H9 (cell line): ENCODE measurements at regions not wholly inside any gene's neighbourhood (a gene's known extent, or its start where the extent isn't known, plus 50 kb on each side); places are given as distances from the start of the nearest gene placed in this dataset.

Experiments used
- DNase-seq: peaks from one replicate; pipeline ENCODE4 v3.0.0-alpha.2; 2017
- H2AFZ ChIP-seq: one replicate; pipeline ENCODE4 v1.6.1; 2013; ENCODE audit warnings: mild to moderate bottlenecking, low read length, control low read depth, moderate library complexity
- H2AK5ac ChIP-seq: 2 replicates; pipeline ENCODE4 v1.6.1; 2013; ENCODE audit warnings: low read length, control low read depth, mixed read lengths; ENCODE audit not compliant: insufficient read length
- H2BK120ac ChIP-seq: one replicate; pipeline ENCODE4 v1.6.1; 2013; ENCODE audit warnings: low read depth, mild to moderate bottlenecking, low read length, control low read depth, inconsistent platforms; ENCODE audit not compliant: poor library complexity, severe bottlenecking
- H2BK12ac ChIP-seq: 2 replicates; pipeline ENCODE4 v1.6.1; 2013; ENCODE audit warnings: low read length, control low read depth, mixed read lengths, low read depth; ENCODE audit not compliant: insufficient read length
- H2BK15ac ChIP-seq: 2 replicates; pipeline ENCODE4 v1.6.1; 2013; ENCODE audit warnings: low read depth, low read length, control low read depth
- H2BK20ac ChIP-seq: one replicate; pipeline ENCODE4 v1.6.1; 2013; ENCODE audit warnings: low read depth, mild to moderate bottlenecking, low read length, control low read depth, inconsistent platforms; ENCODE audit not compliant: poor library complexity, severe bottlenecking
- H2BK5ac ChIP-seq: 2 replicates; pipeline ENCODE4 v1.6.1; 2013; ENCODE audit warnings: low read length, control low read depth, mixed read lengths; ENCODE audit not compliant: insufficient read length
- H3K14ac ChIP-seq: 2 replicates; pipeline ENCODE4 v1.6.1; 2013; ENCODE audit warnings: low read length, control low read depth; ENCODE audit not compliant: insufficient read depth
- H3K18ac ChIP-seq: 2 replicates; pipeline ENCODE4 v1.6.1; 2013; ENCODE audit warnings: low read depth, mild to moderate bottlenecking, mixed read lengths, low read length, control low read depth; ENCODE audit not compliant: insufficient read length
- H3K23ac ChIP-seq: 2 replicates; pipeline ENCODE4 v1.6.1; 2013; ENCODE audit warnings: low read length, control low read depth, mixed read lengths, low read depth; ENCODE audit not compliant: insufficient read length
- H3K23me2 ChIP-seq: 2 replicates; pipeline ENCODE4 v1.6.1; 2013; ENCODE audit warnings: low read depth, mild to moderate bottlenecking, mixed read lengths, low read length, control low read depth; ENCODE audit not compliant: insufficient read length, poor library complexity, severe bottlenecking
- H3K27ac ChIP-seq: 2 replicates; pipeline ENCODE4 v1.5.1; 2013; ENCODE audit warnings: low read length, control low read depth, mixed read lengths, low read depth; ENCODE audit not compliant: insufficient read length
- H3K27me3 ChIP-seq: 2 replicates; pipeline ENCODE4 v1.6.1; 2013; ENCODE audit warnings: low read length, control low read depth, inconsistent platforms; ENCODE audit not compliant: insufficient read depth
- H3K4ac ChIP-seq: 2 replicates; pipeline ENCODE4 v1.6.1; 2013; ENCODE audit warnings: low read depth, mild to moderate bottlenecking, control low read depth, inconsistent platforms, low read length, moderate library complexity
- H3K4me1 ChIP-seq: 2 replicates; pipeline ENCODE4 v1.6.1; 2013; ENCODE audit warnings: low read length, control low read depth, inconsistent platforms; ENCODE audit not compliant: insufficient read depth
- H3K4me2 ChIP-seq: 2 replicates; pipeline ENCODE4 v1.6.1; 2013; ENCODE audit warnings: low read length, control low read depth, mixed read lengths; ENCODE audit not compliant: insufficient read length, insufficient read depth
- H3K56ac ChIP-seq: 2 replicates; pipeline ENCODE4 v1.6.1; 2013; ENCODE audit warnings: low read depth, mild to moderate bottlenecking, mixed read lengths, low read length, control low read depth; ENCODE audit not compliant: insufficient read length
- H3K79me1 ChIP-seq: 2 replicates; pipeline ENCODE4 v1.6.1; 2013; ENCODE audit warnings: low read depth, mild to moderate bottlenecking, moderate library complexity, low read length, control low read depth, inconsistent platforms; ENCODE audit not compliant: insufficient read depth, poor library complexity, severe bottlenecking
- H3K79me2 ChIP-seq: 2 replicates; pipeline ENCODE4 v1.6.1; 2013; ENCODE audit warnings: low read length, control low read depth, inconsistent platforms; ENCODE audit not compliant: insufficient read depth
- H3K9ac ChIP-seq: 2 replicates; pipeline ENCODE4 v1.6.1; 2013; ENCODE audit warnings: low read length, control low read depth, mixed read lengths; ENCODE audit not compliant: insufficient read length; ENCODE audit errors: extremely low read depth
- H3K9me3 ChIP-seq: one replicate; pipeline ENCODE4 v1.6.1; 2013; ENCODE audit warnings: low read depth, low read length, inconsistent platforms; ENCODE audit not compliant: control insufficient read depth
- H3T11ph ChIP-seq: one replicate; pipeline ENCODE4 v1.6.1; 2013; ENCODE audit warnings: mild to moderate bottlenecking, low read length, control low read depth, inconsistent platforms
- H4K20me1 ChIP-seq: one replicate; pipeline ENCODE4 v1.6.1; 2013; ENCODE audit not compliant: control insufficient read depth, insufficient read length, insufficient read depth
- H4K5ac ChIP-seq: 2 replicates; pipeline ENCODE4 v1.6.1; 2013; ENCODE audit warnings: low read depth, mild to moderate bottlenecking, mixed read lengths, low read length, control low read depth; ENCODE audit not compliant: insufficient read length
- H4K8ac ChIP-seq: replicated peaks from 2 replicates; pipeline ENCODE4 v1.6.1; 2013; ENCODE audit warnings: low read length, control low read depth, mixed read lengths, low read depth; ENCODE audit not compliant: insufficient read length
- H4K91ac ChIP-seq: 2 replicates; pipeline ENCODE4 v1.6.1; 2013; ENCODE audit warnings: low read depth, mild to moderate bottlenecking, moderate library complexity, mixed read lengths, low read length, control low read depth; ENCODE audit not compliant: insufficient read length
- H3K27ac Mint-ChIP-seq, 3 experiments: 2 replicates in 2 of 3; 3 replicates in 1 of 3; pipeline ENCODE4 v1.8.0; 2020 to 2021; ENCODE audit warnings: mixed read lengths in 3 of 3, mild to moderate bottlenecking in 1 of 3, moderate library complexity in 1 of 3
- H3K27me3 Mint-ChIP-seq: 2 replicates; pipeline ENCODE4 v1.8.0; 2021; ENCODE audit warnings: low read depth, mild to moderate bottlenecking, moderate library complexity, mixed read lengths
- H3K36me3 Mint-ChIP-seq, 3 experiments: 2 replicates in 2 of 3; 3 replicates in 1 of 3; pipeline ENCODE4 v1.8.0; 2020 to 2021; ENCODE audit warnings: low read depth in 3 of 3, mixed read lengths in 3 of 3; ENCODE audit not compliant: insufficient read depth in 1 of 3
- H3K4me1 Mint-ChIP-seq, 2 experiments: 2 replicates each; pipeline ENCODE4 v1.8.0; 2020; ENCODE audit warnings: mixed read lengths in 2 of 2
- H3K4me3 Mint-ChIP-seq, 2 experiments: 2 replicates in 1 of 2; 3 replicates in 1 of 2; pipeline ENCODE4 v1.8.0; 2020 to 2021; ENCODE audit warnings: mild to moderate bottlenecking in 2 of 2, mixed read lengths in 2 of 2, moderate library complexity in 1 of 2
- H3K9me3 Mint-ChIP-seq, 2 experiments: 2 replicates in 1 of 2; 3 replicates in 1 of 2; pipeline ENCODE4 v1.8.0; 2020; ENCODE audit warnings: mild to moderate bottlenecking in 2 of 2, mixed read lengths in 2 of 2, moderate library complexity in 1 of 2
- whole genome bisulfite sequencing: extraction: QIAGEN DNeasy Blood & Tissue Kit; methylation state at CpG from one replicate; pipeline ENCODE4 v1.1.7; 2013; ENCODE audit warnings: missing lambda C conversion rate, low lambda C conversion rate, mixed read lengths; ENCODE audit not compliant: insufficient read length; ENCODE audit errors: extremely low coverage; 5-methylcytosine and 5-hydroxymethylcytosine counted together
- TF ChIP-seq, protein P1 (sequence below): fragments of 200-600 bp; sonication (generic); conservative IDR thresholded peaks from 3 replicates; pipeline ENCODE4 v1.8.0; 2021; ENCODE audit warnings: antibody characterized with exemption, mild to moderate bottlenecking

DNA sequence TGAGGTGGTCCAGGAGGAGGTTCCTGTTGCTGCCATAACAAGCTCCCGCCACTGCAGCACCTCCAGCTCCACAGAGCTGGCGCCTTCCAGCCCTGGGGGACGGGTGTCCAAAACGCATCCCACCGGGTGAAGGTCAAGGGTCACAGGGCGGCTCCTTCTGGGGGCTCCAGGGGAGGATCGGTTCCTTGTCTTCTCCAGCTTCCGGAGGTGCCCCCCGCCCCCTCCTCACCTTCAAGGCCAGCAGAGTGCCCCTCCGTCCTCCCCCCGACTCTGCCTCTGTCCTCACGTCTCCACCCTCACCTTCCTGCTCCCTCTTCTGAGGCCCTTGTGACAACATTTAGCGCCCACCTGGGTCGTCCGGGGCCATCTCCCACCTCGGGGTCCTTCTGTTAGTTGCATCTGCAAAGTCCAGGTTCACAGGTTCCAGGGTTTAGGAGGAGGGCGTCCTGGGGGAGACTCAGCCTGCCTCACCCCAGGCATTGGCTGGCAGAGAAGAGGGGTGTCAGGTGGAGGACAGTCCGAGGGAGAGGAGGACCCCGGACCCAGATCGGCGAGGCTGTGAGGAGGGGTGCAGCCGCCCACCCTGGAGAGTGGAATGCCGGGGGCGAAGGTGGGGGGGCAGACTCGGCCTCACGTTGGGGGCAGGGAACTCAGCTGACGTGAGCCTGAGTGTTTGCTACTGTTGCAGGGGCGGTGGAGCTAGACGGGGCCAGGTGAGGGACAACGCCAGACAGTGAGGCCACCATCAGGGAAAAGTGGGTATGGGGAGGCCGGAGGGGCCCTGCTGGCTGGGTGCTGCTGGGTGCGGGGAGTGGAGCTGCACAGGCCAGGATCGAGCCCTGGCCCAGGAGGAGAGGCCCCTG lies 205.5 kb upstream of the C14orf180 start:
- Histone ChIP-seq H3K79me2 (no peaks in the 10 kb centered on the region), H3K79me1 (no peaks in the 10 kb centered on the region), H3K18ac (no peak overlapping the region), H2BK20ac (no peak overlapping the region), H3K9me3 (no peaks in the 10 kb centered on the region), H3K4ac (no peak overlapping the region), H2BK12ac (no peak overlapping the region), H3K23me2 (no peaks in the 10 kb centered on the region), H2BK5ac (no peak overlapping the region), H3K23ac (no peak overlapping the region), H3K56ac (no peak overlapping the region), H2AK5ac (no peak overlapping the region), H4K5ac (no peak overlapping the region), H3K9ac (no peak overlapping the region), H3T11ph (no peak overlapping the region), H3K14ac (peak overlapping the region; percentile 50; the same call in 1 of the 2 replicates), H2BK15ac (no peak overlapping the region), H3K27ac (no peak overlapping the region), H3K27me3 (no peaks in the 10 kb centered on the region), H3K4me2 (no peak overlapping the region), H4K91ac (no peak overlapping the region), H3K4me1 (no peaks in the 10 kb centered on the region), H4K20me1 (no peaks in the 10 kb centered on the region), H2AFZ (no peak overlapping the region), H2BK120ac (no peak overlapping the region), H4K8ac (no peak overlapping the region)
- peaks cover 13% of the 10 kb centered on the region for H3K27me3 Mint-ChIP-seq
- peaks cover 6 to 14% of the 10 kb centered on the region in 2 experiments; a peak in 3 of 4 replicates for H3K4me1 Mint-ChIP-seq
- no peak overlapping the region for H3K4me3 Mint-ChIP-seq
- peak overlapping the region in 1 of 3 experiments; percentile 61; a peak in 2 of 7 replicates for H3K27ac Mint-ChIP-seq
- TF ChIP-seq, protein P1, sequence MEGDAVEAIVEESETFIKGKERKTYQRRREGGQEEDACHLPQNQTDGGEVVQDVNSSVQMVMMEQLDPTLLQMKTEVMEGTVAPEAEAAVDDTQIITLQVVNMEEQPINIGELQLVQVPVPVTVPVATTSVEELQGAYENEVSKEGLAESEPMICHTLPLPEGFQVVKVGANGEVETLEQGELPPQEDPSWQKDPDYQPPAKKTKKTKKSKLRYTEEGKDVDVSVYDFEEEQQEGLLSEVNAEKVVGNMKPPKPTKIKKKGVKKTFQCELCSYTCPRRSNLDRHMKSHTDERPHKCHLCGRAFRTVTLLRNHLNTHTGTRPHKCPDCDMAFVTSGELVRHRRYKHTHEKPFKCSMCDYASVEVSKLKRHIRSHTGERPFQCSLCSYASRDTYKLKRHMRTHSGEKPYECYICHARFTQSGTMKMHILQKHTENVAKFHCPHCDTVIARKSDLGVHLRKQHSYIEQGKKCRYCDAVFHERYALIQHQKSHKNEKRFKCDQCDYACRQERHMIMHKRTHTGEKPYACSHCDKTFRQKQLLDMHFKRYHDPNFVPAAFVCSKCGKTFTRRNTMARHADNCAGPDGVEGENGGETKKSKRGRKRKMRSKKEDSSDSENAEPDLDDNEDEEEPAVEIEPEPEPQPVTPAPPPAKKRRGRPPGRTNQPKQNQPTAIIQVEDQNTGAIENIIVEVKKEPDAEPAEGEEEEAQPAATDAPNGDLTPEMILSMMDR, result no peak
- no peaks in the 10 kb centered on the region for H3K36me3 Mint-ChIP-seq
- no CpG with 5 or more reads among the region's 33 CpGs for WGBS
- DNase-seq, result no peak
- H3K9me3 Mint-ChIP-seq, result no peaks in the 10 kb centered on the region
